Neural crest cell (in vitro differentiated cells): ENCODE measurements at regions not wholly inside any gene's neighbourhood (a gene's known extent, or its start where the extent isn't known, plus 50 kb on each side); places are given as distances from the start of the nearest gene placed in this dataset.

Source experiments
- DNase-seq: peaks from one replicate; pipeline ENCODE4 v3.0.0; 2021; ENCODE audit warnings: low read depth, mixed read lengths, low spot score
- H3K27ac Mint-ChIP-seq: one replicate; pipeline ENCODE4 v1.8.0; 2021; ENCODE audit warnings: mild to moderate bottlenecking, mixed read lengths; ENCODE audit not compliant: unreplicated experiment
- H3K27me3 Mint-ChIP-seq: 2 replicates; pipeline ENCODE4 v1.8.0; 2021; ENCODE audit warnings: low read depth, mild to moderate bottlenecking, mixed read lengths
- H3K36me3 Mint-ChIP-seq: 2 replicates; pipeline ENCODE4 v1.8.0; 2021; ENCODE audit warnings: low read depth, mild to moderate bottlenecking, mixed read lengths
- H3K4me1 Mint-ChIP-seq: 2 replicates; pipeline ENCODE4 v1.8.0; 2021; ENCODE audit warnings: mixed read lengths
- H3K4me3 Mint-ChIP-seq: one replicate; pipeline ENCODE4 v1.8.0; 2021; ENCODE audit warnings: mild to moderate bottlenecking, mixed read lengths
- H3K9me3 Mint-ChIP-seq: 2 replicates; pipeline ENCODE4 v1.8.0; 2021; ENCODE audit warnings: mixed read lengths
- TF ChIP-seq, protein P1 (sequence below): fragments of 200-600 bp; sonication (generic); conservative IDR thresholded peaks from 2 replicates; pipeline ENCODE4 v1.5.0; 2021; ENCODE audit warnings: antibody characterized with exemption, mild to moderate bottlenecking

DNA sequence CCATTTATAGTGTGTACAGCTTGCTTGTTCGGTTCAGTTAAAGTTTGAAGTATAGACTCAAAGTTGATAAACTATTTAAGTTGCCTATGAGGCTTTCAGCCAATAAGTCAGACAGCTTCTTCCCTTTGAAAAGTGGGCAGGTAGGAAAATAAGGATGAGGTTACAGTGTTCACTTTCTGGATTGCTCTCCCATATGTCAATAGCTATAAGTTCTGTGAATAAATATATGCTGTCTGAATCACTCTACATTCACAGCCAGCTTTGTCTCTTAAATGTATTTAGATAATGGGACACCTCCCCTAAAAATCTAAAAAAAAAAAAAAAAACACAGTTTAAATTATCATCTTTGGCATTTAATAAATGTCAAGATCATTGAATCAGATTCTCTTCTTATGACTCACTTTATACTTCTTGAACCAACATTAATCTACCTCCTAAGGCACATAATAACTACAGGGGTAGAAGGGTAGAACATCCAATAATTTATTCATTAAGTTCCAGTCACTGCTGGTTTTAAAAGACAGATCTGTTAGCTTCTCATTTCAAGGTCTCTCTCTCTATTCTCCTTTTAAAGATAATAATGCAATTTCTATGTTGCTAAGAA is 126.4 kb upstream of the PCED1B start:
- DNase-seq, result no peak
- no peaks in the 10 kb centered on the region for H3K36me3 Mint-ChIP-seq
- peaks cover 3% of the 10 kb centered on the region for H3K9me3 Mint-ChIP-seq
- H3K27me3 Mint-ChIP-seq, result peaks cover 2% of the 10 kb centered on the region
- H3K4me1 Mint-ChIP-seq, result peaks cover 2% of the 10 kb centered on the region
- H3K27ac Mint-ChIP-seq, result no peak overlapping the region
- TF ChIP-seq, protein P1, sequence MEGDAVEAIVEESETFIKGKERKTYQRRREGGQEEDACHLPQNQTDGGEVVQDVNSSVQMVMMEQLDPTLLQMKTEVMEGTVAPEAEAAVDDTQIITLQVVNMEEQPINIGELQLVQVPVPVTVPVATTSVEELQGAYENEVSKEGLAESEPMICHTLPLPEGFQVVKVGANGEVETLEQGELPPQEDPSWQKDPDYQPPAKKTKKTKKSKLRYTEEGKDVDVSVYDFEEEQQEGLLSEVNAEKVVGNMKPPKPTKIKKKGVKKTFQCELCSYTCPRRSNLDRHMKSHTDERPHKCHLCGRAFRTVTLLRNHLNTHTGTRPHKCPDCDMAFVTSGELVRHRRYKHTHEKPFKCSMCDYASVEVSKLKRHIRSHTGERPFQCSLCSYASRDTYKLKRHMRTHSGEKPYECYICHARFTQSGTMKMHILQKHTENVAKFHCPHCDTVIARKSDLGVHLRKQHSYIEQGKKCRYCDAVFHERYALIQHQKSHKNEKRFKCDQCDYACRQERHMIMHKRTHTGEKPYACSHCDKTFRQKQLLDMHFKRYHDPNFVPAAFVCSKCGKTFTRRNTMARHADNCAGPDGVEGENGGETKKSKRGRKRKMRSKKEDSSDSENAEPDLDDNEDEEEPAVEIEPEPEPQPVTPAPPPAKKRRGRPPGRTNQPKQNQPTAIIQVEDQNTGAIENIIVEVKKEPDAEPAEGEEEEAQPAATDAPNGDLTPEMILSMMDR, result no peak
- no peak overlapping the region for H3K4me3 Mint-ChIP-seq

DNA sequence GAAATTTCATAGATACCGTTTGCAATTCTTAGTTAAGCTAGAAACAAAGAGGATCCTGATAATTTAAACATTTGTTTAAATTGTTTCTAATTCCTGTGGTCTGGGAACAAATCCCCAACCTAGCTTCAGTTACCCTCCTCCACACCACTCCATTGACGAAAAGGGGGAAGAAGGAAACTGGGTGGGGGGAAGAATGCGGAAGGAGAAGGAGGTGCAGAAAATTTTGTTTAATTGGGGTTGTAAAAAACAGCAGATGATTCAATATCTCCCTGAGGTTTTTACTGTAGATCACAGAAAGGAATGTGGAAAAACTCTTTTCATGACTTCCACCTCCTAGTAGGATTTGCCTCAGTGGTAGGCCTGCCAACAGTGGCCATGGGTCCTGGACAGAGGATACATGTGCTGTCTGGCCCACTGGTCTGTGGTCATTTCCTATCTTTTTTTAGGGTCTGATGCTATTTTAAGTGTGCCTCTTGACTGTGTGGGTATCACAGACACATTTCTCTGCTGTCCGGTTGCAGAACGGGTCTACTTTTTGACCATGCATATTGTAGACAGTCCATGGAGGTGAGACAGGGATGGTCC is 122.9 kb upstream of the PCED1B start:
- H3K9me3 Mint-ChIP-seq, result peaks cover 3% of the 10 kb centered on the region
- DNase-seq, result no peak
- no peaks in the 10 kb centered on the region for H3K36me3 Mint-ChIP-seq
- H3K4me3 Mint-ChIP-seq, result no peak overlapping the region
- H3K27ac Mint-ChIP-seq, result no peak overlapping the region
- TF ChIP-seq, protein P1, result no peak
- H3K27me3 Mint-ChIP-seq, result peaks cover 2% of the 10 kb centered on the region
- peaks cover 4% of the 10 kb centered on the region for H3K4me1 Mint-ChIP-seq

DNA sequence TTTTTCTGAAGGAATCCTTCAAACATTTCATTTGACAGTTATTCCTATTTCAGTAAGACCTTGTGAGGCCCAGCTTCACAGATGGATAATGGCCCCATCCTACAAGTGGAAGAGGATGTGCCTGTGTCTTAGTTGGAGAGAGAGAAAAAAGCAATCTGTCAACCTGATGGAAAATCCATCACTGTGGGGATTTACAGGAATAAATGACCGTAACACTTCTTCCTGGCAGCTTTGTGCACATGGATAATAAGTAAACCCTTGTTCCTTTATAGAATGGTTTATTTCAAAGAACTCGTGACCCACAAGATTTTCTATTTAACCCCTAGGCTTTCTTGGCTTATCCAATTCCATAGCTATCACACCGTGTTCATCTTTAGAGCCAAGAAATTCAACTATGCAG is 121.4 kb upstream of the PCED1B start:
- no peak overlapping the region for H3K4me3 Mint-ChIP-seq

DNA sequence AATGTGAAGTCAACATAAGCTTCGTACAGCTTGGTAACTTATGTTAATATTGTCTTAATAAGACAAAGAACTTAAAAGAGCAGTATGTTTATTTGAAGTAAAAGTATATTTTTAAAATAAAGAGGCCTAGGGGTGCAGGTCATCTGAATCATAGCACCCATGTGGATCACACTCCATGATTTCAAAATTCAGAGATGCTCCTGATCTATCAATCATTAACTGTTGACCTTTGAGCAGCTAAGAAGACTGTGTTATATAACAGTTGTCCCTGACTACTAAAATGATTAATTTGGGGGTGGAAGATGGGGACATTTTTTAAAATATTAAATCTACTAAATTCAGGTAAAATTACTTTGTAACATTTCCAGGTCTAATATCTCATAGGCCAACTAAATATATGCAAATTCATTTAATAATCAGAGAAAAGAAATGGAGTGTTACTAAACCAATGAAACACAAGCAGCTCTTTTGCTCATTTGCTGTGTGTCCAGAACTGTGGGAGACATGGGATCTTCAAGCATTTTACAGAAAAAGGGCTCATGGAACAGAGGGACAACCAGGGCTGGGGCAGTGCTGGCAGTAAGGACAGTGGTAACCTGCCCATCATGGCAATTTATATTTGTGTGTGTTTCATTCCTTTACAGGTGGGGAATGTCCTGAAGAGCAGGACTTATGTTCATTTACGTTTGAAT is 120.7 kb upstream of the PCED1B start:
- peaks cover 4% of the 10 kb centered on the region for H3K4me1 Mint-ChIP-seq
- no peak for DNase-seq
- peaks cover 3% of the 10 kb centered on the region for H3K9me3 Mint-ChIP-seq
- TF ChIP-seq, protein P1, result no peak
- H3K36me3 Mint-ChIP-seq, result no peaks in the 10 kb centered on the region
- H3K27ac Mint-ChIP-seq, result no peak overlapping the region
- H3K4me3 Mint-ChIP-seq, result no peak overlapping the region
- H3K27me3 Mint-ChIP-seq, result no peaks in the 10 kb centered on the region

More for the DNA sequence above, 121.4 kb upstream of the PCED1B start:
- Mint-ChIP-seq H3K27me3 (peaks cover 2% of the 10 kb centered on the region), H3K27ac (no peak overlapping the region), H3K4me1 (peaks cover 4% of the 10 kb centered on the region), H3K36me3 (no peaks in the 10 kb centered on the region), H3K9me3 (peaks cover 3% of the 10 kb centered on the region)
- DNase-seq, result no peak
- TF ChIP-seq, protein P1, result no peak

DNA sequence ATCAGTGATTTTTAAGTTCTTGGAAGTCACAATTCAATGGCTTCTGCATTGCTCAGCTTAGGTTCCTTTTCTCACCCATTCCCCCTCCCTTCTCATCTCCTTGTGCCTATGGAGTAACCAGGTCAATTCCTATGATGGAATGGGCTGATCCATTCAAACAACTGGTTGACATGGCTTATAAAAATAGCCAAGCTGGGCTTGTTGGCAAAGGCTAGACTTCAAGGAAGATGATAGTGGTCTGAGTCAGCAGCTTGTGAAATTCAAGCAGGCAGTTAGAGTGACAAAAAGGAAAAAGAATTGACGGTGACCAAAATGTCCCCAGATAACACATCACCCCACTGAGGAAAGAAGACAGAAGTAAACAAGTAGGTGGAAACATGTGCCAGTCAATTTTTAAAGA is 119.9 kb upstream of the PCED1B start:
- Mint-ChIP-seq H3K9me3 (peaks cover 3% of the 10 kb centered on the region), H3K4me1 (peaks cover 4% of the 10 kb centered on the region), H3K27me3 (no peaks in the 10 kb centered on the region), H3K27ac (no peak overlapping the region), H3K4me3 (no peak overlapping the region), H3K36me3 (no peaks in the 10 kb centered on the region)
- DNase-seq, result no peak
- TF ChIP-seq, protein P1, result no peak
